ENCODE measurements at regions not wholly inside any gene's neighbourhood (a gene's known extent, or its start where the extent isn't known, plus 50 kb on each side); places are given as distances from the start of the nearest gene placed in this dataset.

DNA sequence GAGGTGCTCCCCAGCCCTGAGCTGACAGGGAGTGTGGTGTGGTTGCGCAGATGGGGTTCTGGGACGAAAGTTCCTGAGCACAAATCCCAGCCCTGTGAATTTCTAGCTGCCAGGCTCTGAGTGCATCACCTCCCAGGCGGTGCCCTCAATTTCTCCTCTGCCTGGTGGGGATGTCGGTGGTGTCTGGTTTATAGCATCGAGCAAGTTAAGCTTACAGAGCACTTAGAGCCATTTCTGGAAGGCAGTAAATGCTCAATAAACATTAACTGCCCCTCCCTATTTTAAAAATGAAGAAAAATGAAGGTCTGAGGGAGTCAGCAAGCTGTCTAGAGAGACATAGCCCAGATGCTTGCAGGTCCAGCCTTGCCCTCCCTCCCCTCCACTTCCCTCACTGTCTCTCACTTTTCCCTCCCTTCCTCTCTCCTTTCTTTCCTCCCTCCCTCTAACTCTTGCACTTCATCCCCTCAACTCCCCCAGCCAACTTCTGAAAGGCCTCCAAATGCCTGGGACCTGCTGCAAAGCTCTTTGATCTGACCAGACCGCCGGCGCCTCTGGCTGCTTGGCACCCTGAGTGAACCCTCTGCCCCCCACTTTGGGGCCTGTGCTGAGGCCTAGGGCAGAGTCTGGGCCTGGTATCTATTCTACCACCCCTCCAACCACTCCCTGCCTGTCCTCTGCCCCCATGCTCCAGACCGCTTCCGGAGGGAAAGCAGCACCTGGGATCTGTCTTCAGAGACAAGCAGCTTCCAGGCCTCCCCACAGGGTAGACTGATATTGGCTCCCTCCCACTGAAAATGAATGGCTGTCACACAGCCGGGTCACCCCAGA, 438.3 kb downstream of the RPS24 start:
- in situ Hi-C loops (cut with HindIII; ENCODE audit: low pct_ligation_motif_present, low sequenced_read_pairs), result no loop called here
- Histone ChIP-seq H3K27me3 (replicated peaks) (no peaks in the 10 kb centered on the region), H3K27ac (no peak overlapping the region), H3K36me3 (replicated peaks) (no peaks in the 10 kb centered on the region), H3K4me3 (ENCODE audit: low read depth, low read length) (no peak overlapping the region)
- DNase-seq, result no peak
- TF ChIP-seq, protein P1, sequence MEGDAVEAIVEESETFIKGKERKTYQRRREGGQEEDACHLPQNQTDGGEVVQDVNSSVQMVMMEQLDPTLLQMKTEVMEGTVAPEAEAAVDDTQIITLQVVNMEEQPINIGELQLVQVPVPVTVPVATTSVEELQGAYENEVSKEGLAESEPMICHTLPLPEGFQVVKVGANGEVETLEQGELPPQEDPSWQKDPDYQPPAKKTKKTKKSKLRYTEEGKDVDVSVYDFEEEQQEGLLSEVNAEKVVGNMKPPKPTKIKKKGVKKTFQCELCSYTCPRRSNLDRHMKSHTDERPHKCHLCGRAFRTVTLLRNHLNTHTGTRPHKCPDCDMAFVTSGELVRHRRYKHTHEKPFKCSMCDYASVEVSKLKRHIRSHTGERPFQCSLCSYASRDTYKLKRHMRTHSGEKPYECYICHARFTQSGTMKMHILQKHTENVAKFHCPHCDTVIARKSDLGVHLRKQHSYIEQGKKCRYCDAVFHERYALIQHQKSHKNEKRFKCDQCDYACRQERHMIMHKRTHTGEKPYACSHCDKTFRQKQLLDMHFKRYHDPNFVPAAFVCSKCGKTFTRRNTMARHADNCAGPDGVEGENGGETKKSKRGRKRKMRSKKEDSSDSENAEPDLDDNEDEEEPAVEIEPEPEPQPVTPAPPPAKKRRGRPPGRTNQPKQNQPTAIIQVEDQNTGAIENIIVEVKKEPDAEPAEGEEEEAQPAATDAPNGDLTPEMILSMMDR (IDR thresholded peaks at IDR 0.05; ENCODE audit: low read depth, low read length, missing control alignments), result no peak

DNA sequence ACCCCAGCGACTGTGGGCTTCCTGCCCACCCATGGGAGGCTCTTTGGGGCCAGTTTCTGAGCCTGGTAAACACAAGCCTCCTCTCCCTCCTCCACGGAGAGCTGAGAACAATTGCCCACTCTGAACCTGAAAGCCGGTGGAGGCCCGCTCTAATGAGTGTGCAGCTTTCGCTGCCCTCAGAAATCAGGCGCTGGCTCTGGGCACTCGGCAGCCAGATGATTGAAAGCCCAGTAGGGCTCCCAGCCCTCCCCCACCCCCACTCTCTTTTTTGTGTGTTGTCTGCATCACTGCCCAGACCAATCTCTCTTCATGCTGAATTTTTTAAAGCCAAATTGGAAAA, 438.9 kb downstream of the RPS24 start:
- H3K27ac ChIP-seq, result no peak overlapping the region

GRCh38 chr10:78473006-78473405, 439.3 kb downstream of the RPS24 start:
- Histone ChIP-seq H3K36me3 (replicated peaks) (no peaks in the 10 kb centered on the region), H3K27me3 (replicated peaks) (peaks cover 7% of the 10 kb centered on the region), H3K27ac (no peak overlapping the region), H3K4me3 (ENCODE audit: low read depth, low read length) (no peak overlapping the region)
- no peak for DNase-seq
- TF ChIP-seq, protein P1 (IDR thresholded peaks at IDR 0.05; ENCODE audit: low read depth, low read length, missing control alignments), result no peak
- in situ Hi-C loops (cut with HindIII; ENCODE audit: low pct_ligation_motif_present, low sequenced_read_pairs), result no loop called here

More for the DNA sequence above, 438.9 kb downstream of the RPS24 start:
- TF ChIP-seq, protein P1 (IDR thresholded peaks at IDR 0.05; ENCODE audit: low read depth, low read length, missing control alignments), result no peak
- Histone ChIP-seq H3K4me3 (ENCODE audit: low read depth, low read length) (no peak overlapping the region), H3K36me3 (replicated peaks) (no peaks in the 10 kb centered on the region), H3K27me3 (replicated peaks) (peaks cover 4% of the 10 kb centered on the region)
- in situ Hi-C loops (cut with HindIII; ENCODE audit: low pct_ligation_motif_present, low sequenced_read_pairs), result no loop called here
- no peak for DNase-seq

GRCh38 chr10:78474743-78475142, 441.1 kb downstream of the RPS24 start:
- no peak overlapping the region for H3K27ac ChIP-seq
- no peaks in the 10 kb centered on the region for H3K36me3 ChIP-seq (replicated peaks)
- no peak for DNase-seq
- peaks cover 15% of the 10 kb centered on the region for H3K27me3 ChIP-seq (replicated peaks)
- no peak overlapping the region for H3K4me3 ChIP-seq (ENCODE audit: low read depth, low read length)
- TF ChIP-seq, protein P1 (IDR thresholded peaks at IDR 0.05; ENCODE audit: low read depth, low read length, missing control alignments), result no peak
- in situ Hi-C loops (cut with HindIII; ENCODE audit: low pct_ligation_motif_present, low sequenced_read_pairs), result no loop called here

- no peak overlapping the region for H3K27ac ChIP-seq
- in situ Hi-C loops (cut with HindIII; ENCODE audit: low pct_ligation_motif_present, low sequenced_read_pairs), result no loop called here
- no peak overlapping the region for H3K4me3 ChIP-seq (ENCODE audit: low read depth, low read length)
- TF ChIP-seq, protein P1 (IDR thresholded peaks at IDR 0.05; ENCODE audit: low read depth, low read length, missing control alignments), result no peak
- H3K36me3 ChIP-seq (replicated peaks), result no peaks in the 10 kb centered on the region
- H3K27me3 ChIP-seq (replicated peaks), result peaks cover 17% of the 10 kb centered on the region
- DNase-seq, result no peak
Measured at GRCh38 chr10:78475437-78475836, 441.8 kb downstream of the RPS24 start.

- no peak overlapping the region for H3K4me3 ChIP-seq (ENCODE audit: low read depth, low read length)
- H3K27me3 ChIP-seq (replicated peaks), result peaks cover 20% of the 10 kb centered on the region
- DNase-seq, result no peak
- in situ Hi-C loops (cut with HindIII; ENCODE audit: low pct_ligation_motif_present, low sequenced_read_pairs), result no loop called here
- no peak overlapping the region for H3K27ac ChIP-seq
- TF ChIP-seq, protein P1 (IDR thresholded peaks at IDR 0.05; ENCODE audit: low read depth, low read length, missing control alignments), result no peak
- H3K36me3 ChIP-seq (replicated peaks), result no peaks in the 10 kb centered on the region
Measured at GRCh38 chr10:78476156-78476555, 442.5 kb downstream of the RPS24 start.

All from brain microvascular endothelial cell (primary cell).